ENCODE measurements at regions not wholly inside any gene's neighbourhood (a gene's known extent, or its start where the extent isn't known, plus 50 kb on each side); places are given as distances from the start of the nearest gene placed in this dataset.
"Not testable (repeated sequence)": the region's sequence is repeated elsewhere in the genome, so short reads cannot be mapped to it uniquely, and the experiment has no call there.

GRCh38 chr18:79588636-79589481, 90.7 kb upstream of the CTDP1 start:
- TF ChIP-seq CTCF (conservative IDR thresholded peaks at IDR 0.05; ENCODE audit: low read depth, low read length), result no peak
- DNase-seq (ENCODE audit: low read depth), result no peak
- no peak overlapping the region for H3K4me3 ChIP-seq (ENCODE audit: low read depth, low read length)

- no peak for TF ChIP-seq CTCF (conservative IDR thresholded peaks at IDR 0.05; ENCODE audit: low read depth, low read length)
- no peak for DNase-seq (ENCODE audit: low read depth)
- H3K4me3 ChIP-seq (ENCODE audit: low read depth, low read length), result no peak overlapping the region
Observed at GRCh38 chr18:79589601-79590091, 90.0 kb upstream of the CTDP1 start.

GRCh38 chr18:79590191-79591031, 89.2 kb upstream of the CTDP1 start:
- DNase-seq (ENCODE audit: low read depth), result no peak
- no peak overlapping the region for H3K4me3 ChIP-seq (ENCODE audit: low read depth, low read length)
- no peak for TF ChIP-seq CTCF (conservative IDR thresholded peaks at IDR 0.05; ENCODE audit: low read depth, low read length)

- TF ChIP-seq CTCF (conservative IDR thresholded peaks at IDR 0.05; ENCODE audit: low read depth, low read length), result no peak
- no peak for DNase-seq (ENCODE audit: low read depth)
- no peak overlapping the region for H3K4me3 ChIP-seq (ENCODE audit: low read depth, low read length)
Observed at GRCh38 chr18:79591032-79591308, 88.6 kb upstream of the CTDP1 start.

- not testable (repeated sequence) for H3K4me3 ChIP-seq (ENCODE audit: low read depth, low read length); DNase-seq (ENCODE audit: low read depth)
Observed at GRCh38 chr18:79592684-79593083, 86.9 kb upstream of the CTDP1 start.

GRCh38 chr18:79595876-79596374, 83.7 kb upstream of the CTDP1 start:
- no peak for DNase-seq (ENCODE audit: low read depth)
- no peak overlapping the region for H3K4me3 ChIP-seq (ENCODE audit: low read depth, low read length)
- no peak for TF ChIP-seq CTCF (conservative IDR thresholded peaks at IDR 0.05; ENCODE audit: low read depth, low read length)

GRCh38 chr18:79596446-79597175, 83.0 kb upstream of the CTDP1 start:
- H3K4me3 ChIP-seq (ENCODE audit: low read depth, low read length), result no peak overlapping the region
- no peak for TF ChIP-seq CTCF (conservative IDR thresholded peaks at IDR 0.05; ENCODE audit: low read depth, low read length)
- DNase-seq (ENCODE audit: low read depth), result no peak
